ENCODE measurements at regions not wholly inside any gene's neighbourhood (a gene's known extent, or its start where the extent isn't known, plus 50 kb on each side); places are given as distances from the start of the nearest gene placed in this dataset.

- no peak for TF ChIP-seq CTCF (conservative IDR thresholded peaks at IDR 0.05)
- Histone ChIP-seq H3K4me3 (ENCODE audit: low read length) (no peak overlapping the region), H3K27ac (ENCODE audit: low read depth, low read length) (no peak overlapping the region), H3K9me3 (ENCODE audit: control insufficient read depth, low read length) (no peaks in the 10 kb centered on the region), H3K27me3 (ENCODE audit: control insufficient read depth, insufficient read depth, low read length, poor library complexity, severe bottlenecking) (no peaks in the 10 kb centered on the region), H3K9ac (ENCODE audit: extremely low read depth, low read length, poor library complexity, severe bottlenecking) (no peak overlapping the region), H3K36me3 (ENCODE audit: control insufficient read depth, insufficient read depth, low read length) (no peaks in the 10 kb centered on the region), H3K4me1 (ENCODE audit: control insufficient read depth, insufficient read depth, low read length) (no peaks in the 10 kb centered on the region)
- DNase-seq: no peak
- Mint-ChIP-seq H3K4me1 (peaks cover 2% of the 10 kb centered on the region), H3K27ac (no peak overlapping the region), H3K9me3 (no peaks in the 10 kb centered on the region), H3K27me3 (ENCODE audit: insufficient read depth) (peaks cover 3% of the 10 kb centered on the region), H3K36me3 (ENCODE audit: low read depth) (no peaks in the 10 kb centered on the region), H3K4me3 (no peak overlapping the region)
- WGBS, 2 experiments (ENCODE audit: insufficient coverage in 1 of 2, insufficient read length in 1 of 2): 86% methylated on average over 4 of the region's 4 CpGs; no CpG with 5 or more reads in 1 of the 2 experiments
These were observed 335.3 kb downstream of the SOX9 start for GRCh38 chr17:72456075-72456474.

GRCh38 chr17:72457712-72458111 is 336.9 kb downstream of the SOX9 start:
- H3K27ac Mint-ChIP-seq: no peak overlapping the region
- no peaks in the 10 kb centered on the region for H3K36me3 Mint-ChIP-seq (ENCODE audit: low read depth)
- Histone ChIP-seq H3K9me3 (ENCODE audit: control insufficient read depth, low read length) (peaks cover 4% of the 10 kb centered on the region), H3K27ac (ENCODE audit: low read depth, low read length) (no peak overlapping the region), H3K9ac (ENCODE audit: extremely low read depth, low read length, poor library complexity, severe bottlenecking) (no peak overlapping the region), H3K36me3 (ENCODE audit: control insufficient read depth, insufficient read depth, low read length) (no peaks in the 10 kb centered on the region), H3K27me3 (ENCODE audit: control insufficient read depth, insufficient read depth, low read length, poor library complexity, severe bottlenecking) (no peaks in the 10 kb centered on the region), H3K4me3 (ENCODE audit: low read length) (no peak overlapping the region), H3K4me1 (ENCODE audit: control insufficient read depth, insufficient read depth, low read length) (no peaks in the 10 kb centered on the region)
- no peak for TF ChIP-seq CTCF (conservative IDR thresholded peaks at IDR 0.05)
- DNase-seq: no peak
- no peak overlapping the region for H3K4me3 Mint-ChIP-seq
- peaks cover 2% of the 10 kb centered on the region for H3K4me1 Mint-ChIP-seq
- H3K27me3 Mint-ChIP-seq (ENCODE audit: insufficient read depth): peaks cover 3% of the 10 kb centered on the region
- 90 to 91% methylated on average over 4 to 5 of the region's 5 CpGs for WGBS, 2 experiments (ENCODE audit: insufficient coverage in 1 of 2, insufficient read length in 1 of 2)
- peaks cover 7% of the 10 kb centered on the region for H3K9me3 Mint-ChIP-seq

- Histone ChIP-seq H3K9ac (ENCODE audit: extremely low read depth, low read length, poor library complexity, severe bottlenecking) (no peak overlapping the region), H3K27me3 (ENCODE audit: control insufficient read depth, insufficient read depth, low read length, poor library complexity, severe bottlenecking) (no peaks in the 10 kb centered on the region), H3K36me3 (ENCODE audit: control insufficient read depth, insufficient read depth, low read length) (no peaks in the 10 kb centered on the region), H3K9me3 (ENCODE audit: control insufficient read depth, low read length) (peaks cover 7% of the 10 kb centered on the region), H3K4me3 (ENCODE audit: low read length) (no peak overlapping the region), H3K27ac (ENCODE audit: low read depth, low read length) (no peak overlapping the region), H3K4me1 (ENCODE audit: control insufficient read depth, insufficient read depth, low read length) (no peaks in the 10 kb centered on the region)
- peaks cover 10% of the 10 kb centered on the region for H3K9me3 Mint-ChIP-seq
- H3K27me3 Mint-ChIP-seq (ENCODE audit: insufficient read depth): peaks cover 3% of the 10 kb centered on the region
- WGBS, 2 experiments (ENCODE audit: insufficient coverage in 1 of 2, insufficient read length in 1 of 2): 92 to 93% methylated on average over 7 to 9 of the region's 9 CpGs
- H3K4me3 Mint-ChIP-seq: no peak overlapping the region
- DNase-seq: no peak
- no peak for TF ChIP-seq CTCF (conservative IDR thresholded peaks at IDR 0.05)
- no peaks in the 10 kb centered on the region for H3K4me1 Mint-ChIP-seq
- H3K36me3 Mint-ChIP-seq (ENCODE audit: low read depth): no peaks in the 10 kb centered on the region
- H3K27ac Mint-ChIP-seq: no peak overlapping the region
These were observed 337.5 kb downstream of the SOX9 start for GRCh38 chr17:72458301-72458700.

Measured in endodermal cell (in vitro differentiated cells).